Liver (tissue), 8 donors: ENCODE measurements at regions not wholly inside any gene's neighbourhood (a gene's known extent, or its start where the extent isn't known, plus 50 kb on each side); places are given as distances from the start of the nearest gene placed in this dataset.

ENCODE experiments used
- DNase-seq: peaks from one replicate; pipeline ENCODE4 v3.0.0-alpha.2; 2017; ENCODE audit warnings: low spot score
- H3K27ac ChIP-seq, 2 donors: one replicate each; pipeline ENCODE4 v1.7.0; 2013; ENCODE audit warnings: inconsistent platforms in 2 of 2, low read length in 2 of 2, control low read depth in 1 of 2, low read depth in 1 of 2, mild to moderate bottlenecking in 1 of 2
- H3K27me3 ChIP-seq, 4 donors: one replicate each; pipeline versions ENCODE4 v1.6.1 to v1.7.0; 2013; ENCODE audit warnings: low read length in 3 of 4, inconsistent platforms in 1 of 4, mild to moderate bottlenecking in 1 of 4, moderate library complexity in 1 of 4; ENCODE audit not compliant: control insufficient read depth in 4 of 4, insufficient read depth in 4 of 4
- H3K36me3 ChIP-seq, 4 donors: one replicate each; pipeline versions ENCODE4 v1.6.1 to v1.7.0; 2013; ENCODE audit warnings: low read length in 3 of 4, mild to moderate bottlenecking in 3 of 4, low read depth in 1 of 4, moderate library complexity in 1 of 4; ENCODE audit not compliant: control insufficient read depth in 4 of 4, insufficient read depth in 3 of 4
- H3K4me1 ChIP-seq, 4 donors: one replicate each; pipeline versions ENCODE4 v1.6.1 to v1.7.0; 2013; ENCODE audit warnings: low read length in 3 of 4, mild to moderate bottlenecking in 3 of 4, moderate library complexity in 1 of 4; ENCODE audit not compliant: control insufficient read depth in 4 of 4, insufficient read depth in 4 of 4
- H3K4me3 ChIP-seq, 3 donors: one replicate each; pipeline versions ENCODE4 v1.6.1 to v1.7.0; 2013; ENCODE audit warnings: low read length in 3 of 3, control low read depth in 1 of 3, low read depth in 1 of 3, mild to moderate bottlenecking in 1 of 3
- H3K9ac ChIP-seq, 2 donors: one replicate each; pipeline ENCODE4 v1.7.0; 2013; ENCODE audit warnings: low read length in 2 of 2, mild to moderate bottlenecking in 2 of 2, moderate library complexity in 2 of 2, control low read depth in 1 of 2, low read depth in 1 of 2
- H3K9me3 ChIP-seq, 4 donors: one replicate each; pipeline versions ENCODE4 v1.6.1 to v1.7.0; 2013; ENCODE audit warnings: low read length in 3 of 4; ENCODE audit not compliant: control insufficient read depth in 4 of 4
- CTCF ChIP-seq: fragments of 150-350 bp; IDR thresholded peaks from 2 replicates; pipeline ENCODE4 v1.5.1; 2017; ENCODE audit warnings: improper control_type of control experiment, low read depth, low read length; ENCODE audit not compliant: missing input control
- FOXA2 ChIP-seq: IDR thresholded peaks from 2 replicates; pipeline ENCODE4 v1.6.1; 2016; ENCODE audit warnings: antibody characterized with exemption
- GABPA ChIP-seq, 2 donors: IDR thresholded peaks in 1 of 2; conservative IDR thresholded peaks in 1 of 2; 2 replicates each; pipeline ENCODE4 v1.6.1; 2016; ENCODE audit warnings: antibody characterized with exemption in 2 of 2, mild to moderate bottlenecking in 1 of 2, moderate library complexity in 1 of 2
- HNF4A ChIP-seq, 2 donors: conservative IDR thresholded peaks; 2 replicates each; pipeline ENCODE4 v1.6.1; 2016; ENCODE audit warnings: antibody characterized with exemption in 2 of 2, mild to moderate bottlenecking in 2 of 2
- NR2F2 ChIP-seq: IDR thresholded peaks from 2 replicates; pipeline ENCODE4 v1.6.1; 2016; ENCODE audit warnings: antibody characterized with exemption
- RAD21 ChIP-seq, 2 donors: IDR thresholded peaks; 2 replicates each; pipeline ENCODE4 v1.6.1; 2016; ENCODE audit warnings: antibody characterized with exemption in 2 of 2, mild to moderate bottlenecking in 2 of 2
- REST ChIP-seq: IDR thresholded peaks from 2 replicates; pipeline ENCODE4 v1.6.1; 2016; ENCODE audit warnings: antibody characterized with exemption, mild to moderate bottlenecking
- SP1 ChIP-seq: IDR thresholded peaks from 2 replicates; pipeline ENCODE4 v1.6.1; 2018; ENCODE audit warnings: antibody characterized with exemption, mild to moderate bottlenecking
- TAF1 ChIP-seq: conservative IDR thresholded peaks from 2 replicates; pipeline ENCODE4 v1.6.1; 2016; ENCODE audit warnings: antibody characterized with exemption, mild to moderate bottlenecking
- YY1 ChIP-seq: IDR thresholded peaks from 2 replicates; pipeline ENCODE4 v1.6.1; 2016; ENCODE audit warnings: antibody characterized with exemption, mild to moderate bottlenecking
- WGBS: extraction: QIAGEN DNeasy Blood & Tissue Kit; methylation state at CpG from one replicate; pipeline ENCODE4 v1.1.7; 2013; 5-methylcytosine and 5-hydroxymethylcytosine counted together
- TF ChIP-seq, protein P1 (sequence below): IDR thresholded peaks from 2 replicates; pipeline ENCODE4 v1.6.1; 2016; ENCODE audit warnings: antibody characterized with exemption
- TF ChIP-seq, protein P2 (sequence below): IDR thresholded peaks from 2 replicates; pipeline ENCODE4 v1.6.1; 2016; ENCODE audit warnings: antibody characterized with exemption
- donor health status: healthy.
- donor health status: healthy.
- donor health status: healthy.
- donor health status: healthy.
- donor health status: healthy.

- TF ChIP-seq, protein P1, sequence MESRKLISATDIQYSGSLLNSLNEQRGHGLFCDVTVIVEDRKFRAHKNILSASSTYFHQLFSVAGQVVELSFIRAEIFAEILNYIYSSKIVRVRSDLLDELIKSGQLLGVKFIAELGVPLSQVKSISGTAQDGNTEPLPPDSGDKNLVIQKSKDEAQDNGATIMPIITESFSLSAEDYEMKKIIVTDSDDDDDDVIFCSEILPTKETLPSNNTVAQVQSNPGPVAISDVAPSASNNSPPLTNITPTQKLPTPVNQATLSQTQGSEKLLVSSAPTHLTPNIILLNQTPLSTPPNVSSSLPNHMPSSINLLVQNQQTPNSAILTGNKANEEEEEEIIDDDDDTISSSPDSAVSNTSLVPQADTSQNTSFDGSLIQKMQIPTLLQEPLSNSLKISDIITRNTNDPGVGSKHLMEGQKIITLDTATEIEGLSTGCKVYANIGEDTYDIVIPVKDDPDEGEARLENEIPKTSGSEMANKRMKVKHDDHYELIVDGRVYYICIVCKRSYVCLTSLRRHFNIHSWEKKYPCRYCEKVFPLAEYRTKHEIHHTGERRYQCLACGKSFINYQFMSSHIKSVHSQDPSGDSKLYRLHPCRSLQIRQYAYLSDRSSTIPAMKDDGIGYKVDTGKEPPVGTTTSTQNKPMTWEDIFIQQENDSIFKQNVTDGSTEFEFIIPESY: no peak
Measured at GRCh38 chr1:199333180-199333579, 694.3 kb upstream of the NR5A2 start (continued).

- Histone ChIP-seq H3K27me3 (no peaks in the 10 kb centered on the region), H3K9ac (no peak overlapping the region), H3K9me3 (no peaks in the 10 kb centered on the region), H3K4me3 (no peak overlapping the region), H3K27ac (no peak overlapping the region), H3K36me3 (no peaks in the 10 kb centered on the region), H3K4me1 (no peaks in the 10 kb centered on the region)
- TF ChIP-seq YY1: no peak
- TF ChIP-seq FOXA2: no peak
- no peak for TF ChIP-seq HNF4A (conservative IDR thresholded peaks at IDR 0.05)
- no peak for TF ChIP-seq NR2F2
- no peak for TF ChIP-seq GABPA (IDR thresholded peaks at IDR 0.05 in 1 of 2, conservative IDR thresholded peaks at IDR 0.05 in 1 of 2)
- 86% methylated on average over 1 of the region's 1 CpG for whole genome bisulfite sequencing
- no peak for DNase-seq
Measured at GRCh38 chr1:199335496-199335895, 692.0 kb upstream of the NR5A2 start.

DNA sequence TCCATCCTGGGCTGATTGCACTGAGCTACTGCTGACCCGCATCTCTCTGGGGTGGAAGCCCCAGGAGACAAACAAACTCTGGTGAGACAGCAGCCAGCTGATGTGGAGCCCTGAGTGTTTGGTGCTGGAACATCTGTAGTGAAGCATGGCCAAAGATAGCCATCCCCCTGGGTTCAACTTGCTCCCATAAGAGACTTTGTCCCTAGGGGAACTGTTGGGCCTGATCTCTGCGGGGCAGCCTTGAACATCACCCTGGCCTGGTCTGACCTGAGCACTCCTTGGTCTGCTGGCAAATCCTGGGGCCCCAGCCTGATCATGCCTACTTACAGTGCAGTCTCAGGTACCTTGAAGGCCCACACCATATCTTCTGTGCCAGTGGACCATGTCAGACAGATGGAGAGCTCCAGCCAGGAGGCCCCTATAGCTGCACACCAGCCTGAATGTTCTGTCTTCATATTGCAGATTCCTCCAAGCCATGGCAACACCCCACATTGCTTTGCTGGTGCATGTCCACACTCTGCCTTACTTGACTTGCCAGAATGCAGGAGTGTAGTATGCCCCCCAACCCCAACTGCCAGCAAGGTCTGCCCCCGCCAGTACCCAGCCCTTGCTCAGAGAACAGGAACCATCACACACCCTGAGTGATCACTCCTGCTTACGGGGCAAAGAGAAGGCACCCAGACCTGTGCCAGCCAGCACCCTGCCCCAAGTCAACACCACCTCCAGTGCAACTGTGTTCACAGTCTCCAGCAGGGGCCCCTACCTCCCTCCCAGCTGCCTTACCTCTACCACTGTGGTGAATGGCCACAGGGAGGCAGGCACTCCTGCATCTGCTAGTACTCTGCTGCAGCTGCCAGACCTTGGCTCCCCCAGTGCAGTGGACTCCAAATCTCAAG is 690.5 kb upstream of the NR5A2 start:
- H3K27me3 ChIP-seq: no peaks in the 10 kb centered on the region
- no peak for TF ChIP-seq SP1
- no peak for TF ChIP-seq CTCF
- TF ChIP-seq TAF1: no peak
- TF ChIP-seq NR2F2: no peak
- no peak for TF ChIP-seq REST
- no peak for TF ChIP-seq YY1
- no peak for TF ChIP-seq GABPA (IDR thresholded peaks at IDR 0.05 in 1 of 2, conservative IDR thresholded peaks at IDR 0.05 in 1 of 2)
- TF ChIP-seq RAD21 (IDR thresholded peaks at IDR 0.05): no peak
- no peak for TF ChIP-seq HNF4A (conservative IDR thresholded peaks at IDR 0.05)
- TF ChIP-seq, protein P2, sequence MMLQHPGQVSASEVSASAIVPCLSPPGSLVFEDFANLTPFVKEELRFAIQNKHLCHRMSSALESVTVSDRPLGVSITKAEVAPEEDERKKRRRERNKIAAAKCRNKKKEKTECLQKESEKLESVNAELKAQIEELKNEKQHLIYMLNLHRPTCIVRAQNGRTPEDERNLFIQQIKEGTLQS: no peak
- H3K9me3 ChIP-seq: no peaks in the 10 kb centered on the region
- H3K27ac ChIP-seq: no peak overlapping the region
- WGBS: 91% methylated on average over 4 of the region's 4 CpGs
- no peak for DNase-seq
- no peak overlapping the region for H3K4me3 ChIP-seq
- no peaks in the 10 kb centered on the region for H3K36me3 ChIP-seq
- H3K4me1 ChIP-seq: no peaks in the 10 kb centered on the region
- H3K9ac ChIP-seq: no peak overlapping the region
